Fibroblast of lung (primary cell): ENCODE measurements at regions not wholly inside any gene's neighbourhood (a gene's known extent, or its start where the extent isn't known, plus 50 kb on each side); places are given as distances from the start of the nearest gene placed in this dataset.
"Not testable (repeated sequence)": the region's sequence is repeated elsewhere in the genome, so short reads cannot be mapped to it uniquely, and the experiment has no call there.

Source experiments
- DNase-seq, 2 donors: peaks; one replicate each; pipeline versions ENCODE4 v3.0.0 to v3.0.0-alpha.2; 2010; ENCODE audit warnings: low read depth in 2 of 2
- H2AFZ ChIP-seq: 2 replicates; pipeline ENCODE4 v1.5.1; 2012; ENCODE audit warnings: low read length, control low read depth, inconsistent platforms
- H3K27ac ChIP-seq: 2 replicates; pipeline ENCODE4 v1.5.1; 2011; ENCODE audit warnings: low read length, control low read depth; ENCODE audit not compliant: insufficient read depth
- H3K27me3 ChIP-seq: 2 replicates; pipeline ENCODE4 v1.5.1; 2011; ENCODE audit warnings: mild to moderate bottlenecking, low read length; ENCODE audit not compliant: control insufficient read depth, insufficient read depth
- H3K36me3 ChIP-seq: 2 replicates; pipeline ENCODE4 v1.5.1; 2011; ENCODE audit warnings: low read length; ENCODE audit not compliant: control insufficient read depth, insufficient read depth
- H3K4me1 ChIP-seq: 2 replicates; pipeline ENCODE4 v1.5.1; 2011; ENCODE audit warnings: low read length; ENCODE audit not compliant: control insufficient read depth, insufficient read depth; ENCODE audit errors: extremely low read depth
- H3K4me2 ChIP-seq: 2 replicates; pipeline ENCODE4 v1.5.1; 2011; ENCODE audit warnings: low read length, control low read depth; ENCODE audit not compliant: insufficient read depth; ENCODE audit errors: extremely low read depth
- H3K4me3 ChIP-seq, 4 experiments: fragments of 200-600 bp in 1 of 4; sonication (generic) in 1 of 4; replicated peaks in 1 of 4; 2 replicates each; pipeline ENCODE4 v1.5.1; 2011 to 2016; ENCODE audit warnings: low read length in 4 of 4, low read depth in 3 of 4, mild to moderate bottlenecking in 3 of 4, control low read depth in 2 of 4, inconsistent platforms in 1 of 4, mixed read lengths in 1 of 4; ENCODE audit not compliant: insufficient read depth in 1 of 4; ENCODE audit errors: control extremely low read depth in 1 of 4
- H3K79me2 ChIP-seq: 2 replicates; pipeline ENCODE4 v1.5.1; 2012; ENCODE audit warnings: mild to moderate bottlenecking, low read length, inconsistent platforms; ENCODE audit not compliant: control insufficient read depth, insufficient read depth
- H3K9ac ChIP-seq: 2 replicates; pipeline ENCODE4 v1.5.1; 2011; ENCODE audit warnings: mild to moderate bottlenecking, low read length, control low read depth; ENCODE audit not compliant: insufficient read depth
- H3K9me3 ChIP-seq: 2 replicates; pipeline ENCODE4 v1.5.1; 2012; ENCODE audit warnings: low read depth, low read length; ENCODE audit not compliant: control insufficient read depth, insufficient read depth
- H4K20me1 ChIP-seq: 2 replicates; pipeline ENCODE4 v1.5.1; 2011; ENCODE audit warnings: low read length; ENCODE audit not compliant: control insufficient read depth, insufficient read depth; ENCODE audit errors: extremely low read depth
- CTCF ChIP-seq, 2 donors: IDR thresholded peaks in 1 of 2; conservative IDR thresholded peaks in 1 of 2; 1 replicate in 1 of 2; 2 replicates in 1 of 2; pipeline ENCODE4 v1.5.1; 2011 to 2012; ENCODE audit warnings: low read length in 2 of 2, control low read depth in 1 of 2, inconsistent platforms in 1 of 2, low read depth in 1 of 2, mild to moderate bottlenecking in 1 of 2
- EZH2 ChIP-seq: IDR thresholded peaks from 2 replicates; pipeline ENCODE4 v1.5.1; 2012; ENCODE audit warnings: low read length, control low read depth, mild to moderate bottlenecking; ENCODE audit errors: missing control alignments

- Histone ChIP-seq H3K9ac (no peak overlapping the region), H3K4me2 (no peak overlapping the region), H3K9me3 (no peaks in the 10 kb centered on the region), H4K20me1 (no peaks in the 10 kb centered on the region), H3K27me3 (no peaks in the 10 kb centered on the region), H3K36me3 (no peaks in the 10 kb centered on the region), H3K79me2 (no peaks in the 10 kb centered on the region), H3K4me3 (no peak overlapping the region), H3K27ac (no peak overlapping the region), H2AFZ (no peak overlapping the region), H3K4me1 (no peaks in the 10 kb centered on the region)
- DNase-seq = no peak
- TF ChIP-seq CTCF (conservative IDR thresholded peaks at IDR 0.05 in 1 of 2, IDR thresholded peaks at IDR 0.05 in 1 of 2; ENCODE audit: low read depth in 1 of 2, low read length in 2 of 2) (no peak), EZH2 (no peak)
Observed at GRCh38 chr19:14328406-14328805, 52.8 kb upstream of the ADGRE5 start.

GRCh38 chr19:14327061-14327460 is 54.2 kb upstream of the ADGRE5 start:
- not testable (repeated sequence) for H2AFZ ChIP-seq, H3K4me2 ChIP-seq, H4K20me1 ChIP-seq, H3K27me3 ChIP-seq, H3K9ac ChIP-seq, DNase-seq, H3K9me3 ChIP-seq, H3K4me1 ChIP-seq, H3K4me3 ChIP-seq, H3K79me2 ChIP-seq, H3K27ac ChIP-seq, H3K36me3 ChIP-seq

- H2AFZ ChIP-seq = no peak overlapping the region
- H3K9me3 ChIP-seq = no peaks in the 10 kb centered on the region
- H3K9ac ChIP-seq = no peak overlapping the region
- H3K79me2 ChIP-seq = no peaks in the 10 kb centered on the region
- no peak overlapping the region for H3K4me2 ChIP-seq
- H4K20me1 ChIP-seq = no peaks in the 10 kb centered on the region
- no peak for TF ChIP-seq EZH2
- no peak for TF ChIP-seq CTCF (conservative IDR thresholded peaks at IDR 0.05 in 1 of 2, IDR thresholded peaks at IDR 0.05 in 1 of 2; ENCODE audit: low read depth in 1 of 2, low read length in 2 of 2)
- no peak overlapping the region for H3K4me3 ChIP-seq
- no peaks in the 10 kb centered on the region for H3K4me1 ChIP-seq
- no peaks in the 10 kb centered on the region for H3K27me3 ChIP-seq
- H3K27ac ChIP-seq = no peak overlapping the region
- no peak for DNase-seq
- H3K36me3 ChIP-seq = no peaks in the 10 kb centered on the region
Observed at GRCh38 chr19:14325863-14326262, 55.4 kb upstream of the ADGRE5 start.

GRCh38 chr19:14325134-14325533 is 56.1 kb upstream of the ADGRE5 start:
- Histone ChIP-seq H3K9me3 (no peaks in the 10 kb centered on the region), H2AFZ (no peak overlapping the region), H4K20me1 (no peaks in the 10 kb centered on the region), H3K36me3 (no peaks in the 10 kb centered on the region), H3K27ac (no peak overlapping the region), H3K4me3 (no peak overlapping the region), H3K9ac (no peak overlapping the region), H3K4me2 (no peak overlapping the region), H3K79me2 (no peaks in the 10 kb centered on the region), H3K27me3 (no peaks in the 10 kb centered on the region), H3K4me1 (no peaks in the 10 kb centered on the region)
- TF ChIP-seq EZH2 (no peak), CTCF (conservative IDR thresholded peaks at IDR 0.05 in 1 of 2, IDR thresholded peaks at IDR 0.05 in 1 of 2; ENCODE audit: low read depth in 1 of 2, low read length in 2 of 2) (no peak)
- no peak for DNase-seq
